Heart left ventricle (tissue), 16 donors: ENCODE measurements at regions not wholly inside any gene's neighbourhood (a gene's known extent, or its start where the extent isn't known, plus 50 kb on each side); places are given as distances from the start of the nearest gene placed in this dataset.

Source experiments
- ATAC-seq, 4 donors: fragments of 200-7000 bp; cut with Tn5 transposase; one replicate each; pipeline ENCODE4 v1.9.1; 2020 to 2022; ENCODE audit warnings: moderate library complexity in 4 of 4, mild to moderate bottlenecking in 3 of 4, moderate number of reproducible peaks in 1 of 4
- DNase-seq, 5 donors: peaks; one replicate each; pipeline ENCODE4 v3.0.0-alpha.2; 2020
- H3K27ac ChIP-seq, 12 donors: fragments of 200-600 bp; sonication (generic) in 4 of 12; one replicate each; pipeline versions ENCODE4 v1.5.0 to v1.8.0; 2016 to 2022; ENCODE audit warnings: mild to moderate bottlenecking in 2 of 12
- H3K27me3 ChIP-seq, 9 donors: fragments of 200-600 bp; sonication (generic) in 2 of 9; one replicate each; pipeline versions ENCODE4 v1.5.1 to v1.8.0; 2016 to 2022; ENCODE audit warnings: mild to moderate bottlenecking in 3 of 9
- H3K36me3 ChIP-seq, 9 donors: fragments of 200-600 bp; sonication (generic) in 2 of 9; one replicate each; pipeline versions ENCODE4 v1.5.0 to v1.8.0; 2018 to 2022; ENCODE audit warnings: mild to moderate bottlenecking in 2 of 9
- H3K4me1 ChIP-seq, 12 donors: fragments of 200-600 bp; sonication (generic) in 4 of 12; one replicate each; pipeline versions ENCODE4 v1.5.0 to v1.8.0; 2016 to 2022; ENCODE audit warnings: mild to moderate bottlenecking in 3 of 12
- H3K4me3 ChIP-seq, 12 donors: fragments of 200-600 bp; sonication (generic) in 4 of 12; one replicate each; pipeline versions ENCODE4 v1.5.0 to v1.8.0; 2017 to 2022; ENCODE audit warnings: mild to moderate bottlenecking in 9 of 12, moderate library complexity in 4 of 12
- H3K9me3 ChIP-seq, 12 donors: fragments of 200-600 bp; sonication (generic) in 4 of 12; one replicate each; pipeline versions ENCODE4 v1.5.0 to v1.8.0; 2016 to 2022; ENCODE audit warnings: mild to moderate bottlenecking in 1 of 12
- CTCF ChIP-seq, 12 donors: fragments of 200-600 bp; sonication (generic) in 4 of 12; IDR thresholded peaks; one replicate each; pipeline versions ENCODE4 v1.5.0 to v1.8.0; 2018 to 2022; ENCODE audit warnings: antibody characterized with exemption in 12 of 12, mild to moderate bottlenecking in 5 of 12
- POLR2A ChIP-seq, 2 donors: fragments of 450-650 bp; IDR thresholded peaks; one replicate each; pipeline ENCODE4 v1.6.1; 2017; ENCODE audit warnings: antibody characterized with exemption in 2 of 2, mild to moderate bottlenecking in 2 of 2, moderate library complexity in 2 of 2
- WGBS, 4 donors: extraction: QIAGEN DNeasy Blood & Tissue Kit in 2 of 4; methylation state at CpG; one replicate each; pipeline versions ENCODE4 v1.1.5 to v1.1.7; 2013 to 2018; 5-methylcytosine and 5-hydroxymethylcytosine counted together
- intact Hi-C, 10 donors: fragments of 100-400 bp; cut with DNase I; formaldehyde crosslinking; loops; one replicate each; pipeline versions ENCODE4 v1.11.1 to v1.14.2; 2022
- donor health status: ischemic (EF 13 %, LVEDD 7.1; RV severe dilation, severe dysfunction).
- donor health status: healthy with polysubstance abuse.
- donor health status: DM: no; HTN: yes; CAD: no.
- donor health status: DM: no; HTN: no; CAD: no.
- donor health status: ischemic (EF 25% LVEDD 6.9; RV normal size, moderate dysfunction).
- donor health status: ischemic (EF 25% LVEDD 5.7; RV mildly dilated, moderate dysfunction).
- donor health status: healthy.
- donor health status: DM: yes; HTN: yes; CAD: no.
- donor health status: ischemic (EF 35%, LVEDD 5.7; RV mildly dilated, moderate dysfunction).
- donor health status: nonischemic (EF 11% LVEDD 7.7; RV severe dilation, severe dysfunction).
- donor health status: DM: yes; HTN: yes; CAD: no.
- donor health status: PGD.
- donor health status: ischemic (EF 29% LVEDD 5.4; RV normal size, mild dysfunction).
- donor health status: nonischemic (EF 23%, LVEDD 6.1; RV moderate dilation, normal function).

DNA sequence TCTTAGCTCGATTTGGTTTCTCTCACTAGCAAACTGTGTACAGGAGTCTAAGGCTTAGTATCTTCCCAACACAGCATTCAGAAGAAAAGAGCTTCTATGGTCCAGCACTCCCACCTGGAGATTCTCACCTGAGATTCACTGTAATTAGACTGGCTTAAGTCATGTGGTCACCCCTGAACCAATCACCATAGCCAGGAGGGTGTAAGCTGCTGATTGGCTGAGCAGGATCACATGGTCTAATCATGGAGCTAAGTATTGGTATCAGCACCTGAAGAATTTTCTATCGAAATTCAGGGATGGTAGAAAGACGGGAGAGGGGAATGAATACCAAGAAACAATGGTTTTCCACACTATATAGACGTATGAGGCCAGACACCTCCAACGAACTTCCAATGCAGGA lies 359.8 kb upstream of the ERCC4 start:
- Histone ChIP-seq H3K4me1 (no peaks in the 10 kb centered on the region), H3K9me3 (no peaks in the 10 kb centered on the region), H3K27ac (no peak overlapping the region), H3K36me3 (no peaks in the 10 kb centered on the region), H3K4me3 (no peak overlapping the region), H3K27me3 (peaks cover 0 to 26% (median 0%) of the 10 kb centered on the region in 9 donors)
- DNase-seq (no peak), ATAC-seq (no peak)
- intact Hi-C loops, result no loop called here
- TF ChIP-seq CTCF (IDR thresholded peaks at IDR 0.05) (no peak), POLR2A (IDR thresholded peaks at IDR 0.05) (no peak)
- WGBS, 4 donors, result 72 to 86% (median 78%) methylated on average over 5 of the region's 5 CpGs

DNA sequence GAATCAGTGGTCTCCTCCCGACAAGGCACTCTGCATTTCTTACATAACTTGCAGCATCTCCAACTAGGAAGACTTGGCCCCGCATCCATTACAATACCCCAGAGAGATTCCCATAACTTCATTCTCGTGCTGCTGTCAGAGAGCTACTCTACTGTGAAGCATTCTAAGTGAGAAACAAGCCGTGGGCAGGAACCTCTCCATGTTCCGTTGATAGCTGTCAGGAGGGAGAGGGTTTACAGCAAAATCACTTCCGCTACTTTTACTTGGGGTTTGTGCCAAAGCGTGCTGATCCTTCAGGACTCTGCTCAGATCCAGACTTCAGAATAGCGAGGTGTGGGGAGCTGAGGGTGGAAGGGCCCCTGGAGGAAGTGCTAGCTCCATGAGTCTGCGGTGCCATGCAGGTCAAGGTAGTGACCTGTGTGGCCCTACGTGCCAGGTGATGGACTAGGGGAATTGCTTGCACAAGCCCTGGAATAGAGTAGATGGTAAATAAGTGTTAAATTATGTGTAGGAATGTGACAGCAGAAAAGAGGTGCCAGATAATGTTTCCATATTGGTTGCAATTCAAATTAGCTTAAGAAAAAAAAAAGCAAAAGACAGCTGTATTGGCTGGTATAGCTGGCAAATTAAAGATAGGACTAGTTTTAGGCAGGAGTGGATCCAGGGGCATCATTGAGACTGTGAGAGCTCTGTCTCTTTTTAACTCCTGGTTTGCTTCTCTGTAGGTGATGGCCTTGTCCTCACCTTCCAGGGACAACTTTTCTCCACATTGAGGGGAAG lies 358.5 kb upstream of the ERCC4 start:
- ATAC-seq, result no peak
- TF ChIP-seq CTCF (IDR thresholded peaks at IDR 0.05) (no peak), POLR2A (IDR thresholded peaks at IDR 0.05) (no peak)

GRCh38 chr16:13568803-13569202 lies 351.2 kb upstream of the ERCC4 start:
- TF ChIP-seq POLR2A (IDR thresholded peaks at IDR 0.05), result no peak
- no peak for TF ChIP-seq CTCF (IDR thresholded peaks at IDR 0.05)
- Histone ChIP-seq H3K36me3 (no peaks in the 10 kb centered on the region), H3K4me3 (no peak overlapping the region), H3K9me3 (no peaks in the 10 kb centered on the region), H3K27me3 (peaks cover 0 to 7% (median 0%) of the 10 kb centered on the region in 9 donors), H3K4me1 (no peaks in the 10 kb centered on the region), H3K27ac (no peak overlapping the region)
- DNase-seq, result no peak
- intact Hi-C loops, result no loop called here
- no peak for ATAC-seq
- WGBS, 4 donors, result 78 to 90% (median 86%) methylated on average over 5 of the region's 5 CpGs

More for the DNA sequence above, 358.5 kb upstream of the ERCC4 start:
- no peak overlapping the region for H3K4me3 ChIP-seq
- intact Hi-C loops, result no loop called here
- H3K27ac ChIP-seq, result no peak overlapping the region
- peaks cover 0 to 22% (median 0%) of the 10 kb centered on the region in 9 donors for H3K27me3 ChIP-seq
- DNase-seq, result no peak
- no peaks in the 10 kb centered on the region for H3K36me3 ChIP-seq
- H3K9me3 ChIP-seq, result no peaks in the 10 kb centered on the region
- no peaks in the 10 kb centered on the region for H3K4me1 ChIP-seq
- WGBS, 4 donors, result 63 to 70% (median 68%) methylated on average over 10 of the region's 10 CpGs

- DNase-seq, result no peak
- no peak overlapping the region for H3K27ac ChIP-seq
Measured at GRCh38 chr16:13569986-13570385, 350.0 kb upstream of the ERCC4 start.

More at GRCh38 chr16:13569986-13570385, 350.0 kb upstream of the ERCC4 start:
- Histone ChIP-seq H3K4me1 (no peaks in the 10 kb centered on the region), H3K27me3 (peaks cover 0 to 7% (median 0%) of the 10 kb centered on the region in 9 donors), H3K9me3 (no peaks in the 10 kb centered on the region), H3K36me3 (no peaks in the 10 kb centered on the region), H3K4me3 (no peak overlapping the region)
- no peak for ATAC-seq
- intact Hi-C loops, result loop anchor here in 1 of 10 donors (5.0 kb wide), 1 partner anchor 668 kb away; the partner anchor contains the start of gene SHISA9
- no peak for TF ChIP-seq CTCF (IDR thresholded peaks at IDR 0.05)
- no peak for TF ChIP-seq POLR2A (IDR thresholded peaks at IDR 0.05)
- 76 to 83% (median 79%) methylated on average over 4 of the region's 4 CpGs for WGBS, 4 donors
